ENCODE measurements at regions not wholly inside any gene's neighbourhood (a gene's known extent, or its start where the extent isn't known, plus 50 kb on each side); places are given as distances from the start of the nearest gene placed in this dataset.
"Not testable (repeated sequence)": the region's sequence is repeated elsewhere in the genome, so short reads cannot be mapped to it uniquely, and the experiment has no call there.

- in situ Hi-C loops (cut with MboI; ENCODE audit: low sequenced_read_pairs), result no loop called here
Measured at GRCh38 chr5:56733580-56733979, 81.8 kb upstream of the MAP3K1 start.

DNA sequence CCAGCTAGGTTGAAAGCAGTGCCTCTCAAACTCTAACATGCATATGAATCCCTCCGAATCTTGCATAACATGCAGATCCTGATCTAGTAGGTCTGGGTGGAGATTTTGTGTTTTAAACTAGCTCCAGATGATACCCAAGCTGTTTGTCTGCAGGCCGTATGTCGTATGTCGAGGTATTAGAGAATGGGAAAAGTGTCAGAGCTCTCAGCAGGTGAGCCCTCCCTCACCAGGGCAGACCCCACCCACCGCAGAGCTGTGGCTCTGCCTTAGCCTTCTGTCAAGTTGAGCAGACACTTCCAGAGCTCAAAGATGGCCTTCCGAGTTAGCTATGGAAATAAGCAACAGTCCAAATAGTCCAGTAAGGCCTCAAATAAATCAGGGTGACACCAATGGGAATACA is 83.2 kb upstream of the MAP3K1 start:
- in situ Hi-C loops (cut with MboI; ENCODE audit: low sequenced_read_pairs), result no loop called here

DNA sequence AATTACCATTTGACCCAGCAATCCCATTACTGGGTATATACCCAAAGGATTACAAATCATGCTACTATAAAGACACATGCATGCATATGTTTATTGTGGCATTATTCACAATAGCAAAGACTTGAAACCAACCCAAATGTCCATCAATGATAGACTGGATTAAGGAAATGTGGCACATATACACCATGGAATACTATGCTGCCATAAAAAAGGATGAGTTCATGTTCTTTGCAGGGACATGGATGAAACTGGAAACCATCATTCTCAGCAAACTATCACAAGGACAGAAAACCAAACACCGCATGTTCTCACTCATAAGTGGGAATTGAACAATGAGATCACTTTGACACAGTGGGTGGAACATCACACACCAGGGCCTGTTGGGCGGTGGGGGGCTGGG is 83.9 kb upstream of the MAP3K1 start:
- in situ Hi-C loops (cut with MboI; ENCODE audit: low sequenced_read_pairs), result not testable (repeated sequence)

DNA sequence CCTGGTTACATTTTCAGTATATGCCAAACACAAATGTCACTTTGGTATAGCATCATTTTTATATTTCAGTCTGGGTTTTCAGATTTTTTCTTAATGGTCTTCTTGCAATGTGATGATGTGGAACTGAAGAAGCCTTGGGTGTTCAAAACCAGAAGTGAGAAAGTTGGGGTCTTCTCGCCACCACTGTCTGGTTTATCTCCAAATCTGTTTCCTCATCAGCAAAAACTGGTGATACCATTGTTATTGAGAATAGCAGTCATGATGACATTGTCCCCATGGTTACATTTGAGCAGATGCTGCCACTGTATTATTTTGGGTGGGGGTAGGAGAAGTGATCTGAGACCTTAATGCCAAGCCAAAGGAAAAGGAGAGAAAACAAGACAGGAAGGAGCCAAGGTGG is 85.9 kb upstream of the MAP3K1 start:
- in situ Hi-C loops (cut with MboI; ENCODE audit: low sequenced_read_pairs), result no loop called here

DNA sequence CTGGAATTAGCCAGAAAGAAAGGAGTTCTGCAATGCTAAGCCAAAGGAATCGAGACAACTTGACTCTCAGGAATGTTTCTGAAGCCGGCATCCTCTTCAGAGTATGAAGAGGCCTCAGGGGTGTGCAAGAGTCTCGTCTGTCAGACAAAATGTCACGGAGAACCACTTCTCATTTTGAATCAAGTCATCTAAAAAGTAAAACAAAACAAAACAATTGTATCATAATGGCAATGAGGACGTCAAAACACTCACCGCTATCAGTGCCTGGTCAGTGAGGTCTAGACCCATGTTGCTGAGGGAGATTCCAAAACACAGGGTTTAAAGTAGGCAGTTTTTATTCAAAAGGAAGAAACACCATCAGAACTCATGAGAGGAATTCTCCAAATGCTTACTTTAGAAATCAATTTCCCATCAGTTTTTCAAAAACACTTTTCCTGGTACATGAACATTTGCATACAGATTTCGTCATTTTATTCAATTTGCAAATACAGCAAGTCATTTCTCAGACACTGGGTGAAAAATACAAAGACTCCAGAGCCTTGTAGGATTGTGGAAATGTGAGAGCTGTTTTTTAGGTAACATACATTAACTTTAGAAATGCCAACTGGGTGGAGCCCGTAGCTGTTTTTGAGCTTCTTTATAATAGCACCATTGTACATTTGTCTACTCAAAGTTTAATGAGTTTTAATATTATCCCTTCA is 89.5 kb upstream of the MAP3K1 start:
- in situ Hi-C loops (cut with MboI; ENCODE audit: low sequenced_read_pairs), result no loop called here

DNA sequence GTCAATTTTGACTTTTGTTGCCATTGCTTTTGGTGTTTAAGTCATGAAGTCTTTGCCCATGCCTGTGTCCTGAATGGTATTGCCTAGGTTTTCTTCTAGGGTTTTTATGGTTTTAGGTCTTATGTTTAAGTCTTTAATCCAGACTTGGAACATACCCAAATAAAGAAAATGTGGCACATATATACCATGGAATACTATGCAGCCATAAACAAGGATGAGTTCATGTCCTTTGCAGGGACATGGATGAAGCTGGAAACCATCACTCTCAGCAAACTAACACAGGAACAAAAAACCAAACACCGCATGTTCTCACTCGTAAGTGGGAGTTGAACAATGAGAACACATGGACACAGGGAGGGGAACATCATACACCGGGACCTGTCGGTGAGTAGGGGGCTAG is 90.5 kb upstream of the MAP3K1 start:
- in situ Hi-C loops (cut with MboI; ENCODE audit: low sequenced_read_pairs), result not testable (repeated sequence)

- in situ Hi-C loops (cut with MboI; ENCODE audit: low sequenced_read_pairs), result no loop called here
Measured at GRCh38 chr5:56722317-56722716, 93.0 kb upstream of the MAP3K1 start.

DNA sequence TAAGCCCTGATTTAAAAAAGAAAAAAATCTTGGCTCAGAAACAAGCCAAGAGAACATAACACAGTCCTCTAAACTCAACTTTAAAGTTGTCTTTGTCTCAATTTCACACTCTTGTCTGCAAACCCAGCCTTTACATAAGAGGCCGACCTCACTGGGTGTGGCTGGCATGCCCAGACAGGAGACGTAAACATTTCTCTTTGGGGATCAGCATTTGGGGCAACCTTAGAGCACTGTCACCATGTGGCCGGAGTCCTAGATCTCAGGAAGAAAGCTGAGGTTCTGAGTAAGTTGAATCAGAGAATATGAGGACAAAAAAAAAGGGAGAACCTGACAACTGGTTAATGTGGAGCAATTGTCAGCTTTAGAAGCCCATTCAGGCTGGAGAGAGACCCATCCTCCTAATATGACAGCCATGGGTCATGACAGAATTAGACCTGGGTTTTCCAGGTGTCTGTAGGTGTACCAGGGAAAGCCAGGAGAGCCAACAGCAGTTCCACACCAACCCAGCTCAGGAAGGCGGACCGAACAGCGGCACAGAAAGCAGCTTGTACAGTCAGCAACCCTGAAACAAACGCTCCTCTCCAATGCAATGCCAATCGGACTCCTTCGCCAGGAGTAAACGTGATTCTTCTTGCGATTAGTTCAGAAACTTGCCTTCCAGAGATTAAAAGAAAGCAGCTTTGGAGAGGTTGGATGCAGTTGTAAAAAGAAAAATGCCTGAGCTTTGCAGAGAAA is 97.9 kb upstream of the MAP3K1 start:
- in situ Hi-C loops (cut with MboI; ENCODE audit: low sequenced_read_pairs), result no loop called here

DNA sequence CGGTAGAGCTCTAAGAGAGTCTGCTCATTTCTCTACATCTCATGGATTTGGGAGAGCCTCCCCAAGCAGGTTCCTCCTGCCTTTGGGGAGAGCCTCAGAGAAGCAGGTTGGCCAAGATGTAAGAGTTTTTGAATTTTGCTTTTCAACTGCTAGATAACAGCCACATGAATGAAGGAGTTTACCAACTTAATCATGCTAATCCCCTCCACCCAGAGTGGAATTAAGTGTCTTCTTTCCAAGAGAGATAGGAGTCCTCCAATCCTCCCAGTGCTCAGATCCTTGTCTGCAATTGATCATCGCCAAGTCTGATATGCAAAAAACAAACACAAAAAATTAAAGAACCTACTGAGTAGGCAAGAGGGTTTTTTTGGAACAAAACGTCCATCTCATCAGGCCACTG is 99.4 kb upstream of the MAP3K1 start:
- in situ Hi-C loops (cut with MboI; ENCODE audit: low sequenced_read_pairs), result no loop called here

DNA sequence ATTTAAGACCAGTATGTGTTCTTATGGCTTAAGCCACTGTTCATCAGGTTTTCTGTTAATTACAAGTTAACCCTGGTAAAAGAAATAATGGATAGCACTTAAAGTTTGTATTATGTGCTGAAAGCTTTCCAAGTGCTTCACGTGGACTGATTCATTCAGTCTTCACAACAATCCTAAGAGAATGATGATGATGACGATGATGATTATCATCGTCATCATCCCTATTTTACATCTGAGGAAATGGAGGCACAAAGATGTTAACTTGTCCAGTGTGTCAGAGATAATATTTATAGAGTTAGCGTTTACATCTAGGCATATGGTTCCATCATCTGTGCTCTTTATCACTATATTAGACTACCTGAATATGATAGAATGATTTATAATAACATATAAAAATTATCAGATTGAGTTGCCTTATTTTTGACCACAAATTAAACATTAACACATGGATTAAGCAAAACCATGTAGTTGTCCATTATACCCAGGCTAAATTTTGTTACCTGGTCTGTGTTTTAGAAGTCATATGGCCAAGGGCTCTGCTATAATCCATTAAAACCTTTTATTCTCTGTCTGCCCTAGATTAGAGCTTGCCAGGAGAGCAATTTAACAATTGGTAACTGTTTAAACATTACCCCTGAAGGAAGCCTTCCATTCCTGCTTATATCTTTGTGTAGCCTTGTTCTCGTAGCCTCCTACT is 102.3 kb upstream of the MAP3K1 start:
- in situ Hi-C loops (cut with MboI; ENCODE audit: low sequenced_read_pairs), result no loop called here

- in situ Hi-C loops (cut with MboI; ENCODE audit: low sequenced_read_pairs), result no loop called here
Measured at GRCh38 chr5:56710826-56711590, 104.3 kb upstream of the MAP3K1 start.

- in situ Hi-C loops (cut with MboI; ENCODE audit: low sequenced_read_pairs), result no loop called here
Measured at GRCh38 chr5:56706504-56706903, 108.8 kb upstream of the MAP3K1 start.

- in situ Hi-C loops (cut with MboI; ENCODE audit: low sequenced_read_pairs), result no loop called here
Measured at GRCh38 chr5:56705217-56705616, 110.1 kb upstream of the MAP3K1 start.

GRCh38 chr5:56703952-56704351 is 111.4 kb upstream of the MAP3K1 start:
- in situ Hi-C loops (cut with MboI; ENCODE audit: low sequenced_read_pairs), result no loop called here

DNA sequence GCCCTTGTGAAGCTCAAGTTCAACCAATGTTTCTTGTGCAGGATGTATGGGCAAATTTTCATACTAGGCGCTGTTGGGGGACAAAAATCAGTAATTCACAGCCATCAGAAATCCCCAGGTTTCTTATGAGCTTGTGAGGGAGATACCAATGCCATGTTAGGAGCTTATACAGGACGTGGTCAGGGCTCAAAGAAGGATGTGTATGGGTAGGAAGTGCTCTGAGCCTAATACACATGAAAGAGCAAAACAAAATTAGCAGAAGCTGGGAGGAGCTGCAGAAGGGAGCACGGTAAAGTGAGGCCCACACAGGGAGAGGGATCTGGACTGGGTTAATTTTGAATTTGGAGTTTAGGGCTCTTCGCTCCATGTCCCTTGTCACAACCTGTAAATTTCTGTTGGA is 114.6 kb upstream of the MAP3K1 start:
- in situ Hi-C loops (cut with MboI; ENCODE audit: low sequenced_read_pairs), result no loop called here

DNA sequence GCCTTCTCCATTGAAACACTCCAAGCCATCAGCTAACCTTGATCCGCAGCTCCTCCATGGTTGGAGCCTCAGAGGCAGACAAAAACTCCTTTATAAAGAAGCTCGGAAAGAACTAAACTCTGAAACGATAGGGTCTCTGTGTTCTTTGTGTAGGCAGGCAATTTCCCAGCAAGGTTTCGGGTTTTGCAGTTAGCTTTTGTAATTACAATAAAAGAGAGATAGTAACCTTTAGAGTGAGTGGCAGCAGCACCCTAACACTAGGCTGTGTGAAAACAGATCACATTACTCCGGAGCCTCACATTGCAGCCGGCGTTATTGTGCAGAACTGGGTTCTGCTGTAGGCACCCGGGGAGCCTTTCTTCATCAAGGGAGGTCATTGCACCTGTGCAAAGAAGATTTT is 115.8 kb upstream of the MAP3K1 start:
- in situ Hi-C loops (cut with MboI; ENCODE audit: low sequenced_read_pairs), result no loop called here

DNA sequence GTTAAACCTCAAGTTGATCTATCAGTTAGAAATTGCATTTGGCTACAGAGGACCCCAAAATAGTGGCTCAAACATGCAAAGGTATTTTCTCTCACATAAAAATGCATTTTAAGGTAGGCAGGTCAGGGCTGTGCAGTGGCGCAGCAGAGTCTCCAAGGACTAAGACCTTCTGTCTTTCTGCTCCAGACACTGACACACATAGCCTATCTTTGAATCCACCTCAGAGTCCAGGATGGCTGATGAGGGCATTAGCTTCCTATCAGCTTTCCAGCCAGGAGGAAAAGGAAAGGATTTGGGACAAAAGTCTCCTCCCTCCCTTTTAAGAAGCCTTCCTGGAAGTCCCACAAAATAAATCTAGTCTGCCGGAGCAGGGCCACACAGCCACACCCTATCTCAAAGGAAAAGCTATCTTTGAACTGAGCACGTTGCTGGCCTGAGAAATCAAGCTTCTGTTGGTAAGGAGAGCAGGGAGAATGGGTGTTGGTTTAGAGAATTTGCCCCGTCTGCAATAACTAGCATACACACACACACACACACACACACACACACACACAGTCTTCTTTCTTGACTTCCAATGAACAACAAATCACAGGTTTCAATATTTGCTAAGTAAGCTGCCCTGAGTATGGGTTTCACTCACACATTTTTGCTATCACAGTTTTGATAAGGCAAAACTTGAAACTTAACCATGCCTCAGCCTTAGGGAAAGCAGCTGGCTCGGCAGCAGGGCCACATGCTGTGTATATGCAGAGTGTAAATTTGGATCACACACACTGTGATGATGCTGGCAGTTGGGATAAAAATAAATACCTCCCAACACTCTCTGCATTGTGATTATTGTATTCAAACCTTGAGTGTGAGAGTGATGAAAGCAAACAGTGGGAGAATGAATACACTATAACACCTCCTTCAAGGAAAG is 116.6 kb upstream of the MAP3K1 start:
- in situ Hi-C loops (cut with MboI; ENCODE audit: low sequenced_read_pairs), result no loop called here

DNA sequence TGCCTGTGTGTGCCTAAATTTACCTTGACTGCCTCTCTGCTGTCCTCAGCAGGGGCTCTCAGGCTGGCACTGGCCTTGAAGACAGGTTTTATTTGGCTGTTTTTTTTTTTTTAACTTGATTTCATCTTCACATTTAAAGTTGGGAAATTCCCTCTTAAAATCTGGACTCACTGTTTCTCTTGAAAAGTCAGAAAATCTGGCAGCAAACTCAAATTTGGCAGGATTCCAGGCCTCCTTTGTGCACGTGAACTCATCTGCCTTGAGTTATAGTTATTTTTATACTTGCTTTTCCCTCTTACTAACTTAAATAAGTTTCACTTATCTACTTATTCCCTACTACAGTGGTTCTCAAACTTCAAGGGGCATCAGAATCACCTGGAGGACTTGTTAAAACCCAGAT is 118.4 kb upstream of the MAP3K1 start:
- in situ Hi-C loops (cut with MboI; ENCODE audit: low sequenced_read_pairs), result no loop called here

DNA sequence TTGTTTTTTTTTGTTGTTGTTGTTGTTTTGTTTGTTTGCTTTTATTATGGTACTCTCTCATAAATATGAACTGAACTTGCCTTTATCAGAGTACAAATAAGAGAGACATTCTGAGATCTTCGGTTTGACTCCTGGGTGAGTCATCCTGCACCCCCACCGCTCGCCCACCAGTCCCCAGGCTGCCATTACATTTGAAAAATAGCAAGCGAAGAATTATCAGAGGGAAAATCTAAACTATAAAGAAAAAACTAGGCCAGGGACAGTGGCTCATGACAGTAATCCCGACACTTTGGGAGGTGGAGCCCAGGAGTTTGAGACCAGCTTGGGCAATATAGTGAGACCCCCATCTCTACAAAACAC is 122.1 kb upstream of the MAP3K1 start:
- in situ Hi-C loops (cut with MboI; ENCODE audit: low sequenced_read_pairs), result no loop called here

All from HL-60/S4 treated with phorbol 12-myristate 13-acetate at 8.2 ng/mL for 4 days and 3 days (cell line).